Osteoblast (primary cell): ENCODE measurements at regions not wholly inside any gene's neighbourhood (a gene's known extent, or its start where the extent isn't known, plus 50 kb on each side); places are given as distances from the start of the nearest gene placed in this dataset.

Experiments used
- DNase-seq: peaks from one replicate; pipeline ENCODE4 v3.0.0; 2011; ENCODE audit warnings: low spot score, mixed read lengths; ENCODE audit not compliant: insufficient read length; ENCODE audit errors: missing footprints
- H2AFZ ChIP-seq: 2 replicates; pipeline ENCODE4 v1.6.0; 2011; ENCODE audit warnings: mild to moderate bottlenecking, low read length
- H3K27ac ChIP-seq: 2 replicates; pipeline ENCODE4 v1.5.1; 2011; ENCODE audit warnings: mild to moderate bottlenecking, low read depth, low read length, moderate library complexity
- H3K27me3 ChIP-seq: 2 replicates; pipeline ENCODE4 v1.6.0; 2012; ENCODE audit warnings: mild to moderate bottlenecking, control low read depth, inconsistent platforms, low read length, moderate library complexity; ENCODE audit not compliant: insufficient read depth
- H3K36me3 ChIP-seq: 2 replicates; pipeline ENCODE4 v1.5.1; 2011; ENCODE audit warnings: mild to moderate bottlenecking, low read length, control low read depth, moderate library complexity; ENCODE audit not compliant: insufficient read depth
- H3K4me1 ChIP-seq: 2 replicates; pipeline ENCODE4 v1.5.1; 2011; ENCODE audit warnings: mild to moderate bottlenecking, low read length, control low read depth, moderate library complexity; ENCODE audit not compliant: insufficient read depth
- H3K4me2 ChIP-seq: 2 replicates; pipeline ENCODE4 v1.6.0; 2011; ENCODE audit warnings: mild to moderate bottlenecking, low read length; ENCODE audit not compliant: insufficient read depth
- H3K4me3 ChIP-seq: fragments of 200-600 bp; sonication (generic); 3 replicates; pipeline ENCODE4 v1.5.1; 2012; ENCODE audit warnings: mild to moderate bottlenecking, low read length, inconsistent platforms; ENCODE audit not compliant: insufficient read depth
- H3K79me2 ChIP-seq: 2 replicates; pipeline ENCODE4 v1.6.0; 2012; ENCODE audit warnings: mild to moderate bottlenecking, low read length, control low read depth, inconsistent platforms; ENCODE audit not compliant: insufficient read depth
- H3K9me3 ChIP-seq: 2 replicates; pipeline ENCODE4 v1.5.1; 2011; ENCODE audit warnings: low read depth, low read length, control low read depth
- H4K20me1 ChIP-seq: 2 replicates; pipeline ENCODE4 v1.6.0; 2012; ENCODE audit warnings: mild to moderate bottlenecking, low read length, control low read depth; ENCODE audit not compliant: insufficient read depth
- TF ChIP-seq, protein P1 (sequence below): IDR thresholded peaks from 2 replicates; pipeline ENCODE4 v1.5.1; 2011; ENCODE audit warnings: mild to moderate bottlenecking, low read depth, low read length, moderate library complexity; ENCODE audit errors: extremely low read depth

GRCh38 chr13:107860284-107860683 lies 355.1 kb downstream of the LIG4 start:
- H3K27ac ChIP-seq: no peak overlapping the region
- DNase-seq: no peak
- no peaks in the 10 kb centered on the region for H3K36me3 ChIP-seq
- H3K9me3 ChIP-seq: no peaks in the 10 kb centered on the region
- H3K27me3 ChIP-seq: no peaks in the 10 kb centered on the region
- no peak overlapping the region for H2AFZ ChIP-seq
- peaks cover 68% of the 10 kb centered on the region for H3K79me2 ChIP-seq
- H3K4me3 ChIP-seq: no peak overlapping the region
- no peaks in the 10 kb centered on the region for H3K4me1 ChIP-seq
- peaks cover 37% of the 10 kb centered on the region for H4K20me1 ChIP-seq
- H3K4me2 ChIP-seq: no peak overlapping the region
- TF ChIP-seq, protein P1, sequence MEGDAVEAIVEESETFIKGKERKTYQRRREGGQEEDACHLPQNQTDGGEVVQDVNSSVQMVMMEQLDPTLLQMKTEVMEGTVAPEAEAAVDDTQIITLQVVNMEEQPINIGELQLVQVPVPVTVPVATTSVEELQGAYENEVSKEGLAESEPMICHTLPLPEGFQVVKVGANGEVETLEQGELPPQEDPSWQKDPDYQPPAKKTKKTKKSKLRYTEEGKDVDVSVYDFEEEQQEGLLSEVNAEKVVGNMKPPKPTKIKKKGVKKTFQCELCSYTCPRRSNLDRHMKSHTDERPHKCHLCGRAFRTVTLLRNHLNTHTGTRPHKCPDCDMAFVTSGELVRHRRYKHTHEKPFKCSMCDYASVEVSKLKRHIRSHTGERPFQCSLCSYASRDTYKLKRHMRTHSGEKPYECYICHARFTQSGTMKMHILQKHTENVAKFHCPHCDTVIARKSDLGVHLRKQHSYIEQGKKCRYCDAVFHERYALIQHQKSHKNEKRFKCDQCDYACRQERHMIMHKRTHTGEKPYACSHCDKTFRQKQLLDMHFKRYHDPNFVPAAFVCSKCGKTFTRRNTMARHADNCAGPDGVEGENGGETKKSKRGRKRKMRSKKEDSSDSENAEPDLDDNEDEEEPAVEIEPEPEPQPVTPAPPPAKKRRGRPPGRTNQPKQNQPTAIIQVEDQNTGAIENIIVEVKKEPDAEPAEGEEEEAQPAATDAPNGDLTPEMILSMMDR: no peak

- Histone ChIP-seq H3K79me2 (peaks cover 52% of the 10 kb centered on the region), H4K20me1 (peaks cover 31% of the 10 kb centered on the region), H3K4me2 (no peak overlapping the region)
These were observed 360.5 kb downstream of the LIG4 start for GRCh38 chr13:107854880-107855279.

DNA sequence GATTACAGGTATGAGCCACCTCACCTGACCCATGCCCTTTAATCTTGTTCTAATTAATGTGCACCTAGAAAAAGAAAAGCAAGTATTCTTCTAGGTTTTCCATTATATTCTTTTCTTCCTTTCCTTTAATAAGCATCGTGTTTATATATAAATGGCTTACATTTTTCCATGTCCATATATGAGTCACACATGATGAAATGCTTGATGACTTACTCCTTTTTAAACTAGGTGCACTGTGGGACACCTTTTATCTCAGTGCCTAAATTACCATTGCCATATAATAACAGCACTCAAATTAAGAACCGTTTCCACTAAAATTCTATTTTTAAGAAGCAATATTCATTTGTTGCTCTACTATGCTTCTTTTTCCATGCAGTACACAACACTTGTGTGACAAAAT lies 363.3 kb downstream of the LIG4 start:
- H4K20me1 ChIP-seq: peaks cover 23% of the 10 kb centered on the region
- no peak for DNase-seq

More at GRCh38 chr13:107854880-107855279, 360.5 kb downstream of the LIG4 start:
- no peak overlapping the region for H3K4me3 ChIP-seq
- H3K36me3 ChIP-seq: no peaks in the 10 kb centered on the region
- no peaks in the 10 kb centered on the region for H3K27me3 ChIP-seq
- no peak overlapping the region for H2AFZ ChIP-seq
- DNase-seq: no peak
- TF ChIP-seq, protein P1: no peak
- no peaks in the 10 kb centered on the region for H3K4me1 ChIP-seq
- no peaks in the 10 kb centered on the region for H3K9me3 ChIP-seq
- no peak overlapping the region for H3K27ac ChIP-seq

GRCh38 chr13:107851670-107852069 lies 363.7 kb downstream of the LIG4 start:
- H3K27ac ChIP-seq: no peak overlapping the region
- H3K4me2 ChIP-seq: no peak overlapping the region
- peaks cover 19% of the 10 kb centered on the region for H4K20me1 ChIP-seq
- H3K27me3 ChIP-seq: no peaks in the 10 kb centered on the region
- no peaks in the 10 kb centered on the region for H3K36me3 ChIP-seq
- H3K4me3 ChIP-seq: no peak overlapping the region
- TF ChIP-seq, protein P1: no peak
- H3K9me3 ChIP-seq: no peaks in the 10 kb centered on the region
- DNase-seq: no peak
- no peak overlapping the region for H2AFZ ChIP-seq
- H3K79me2 ChIP-seq: peaks cover 50% of the 10 kb centered on the region
- H3K4me1 ChIP-seq: no peaks in the 10 kb centered on the region

More for the DNA sequence above, 363.3 kb downstream of the LIG4 start:
- Histone ChIP-seq H3K4me1 (no peaks in the 10 kb centered on the region), H3K27me3 (no peaks in the 10 kb centered on the region), H2AFZ (no peak overlapping the region), H3K79me2 (peaks cover 54% of the 10 kb centered on the region), H3K36me3 (no peaks in the 10 kb centered on the region), H3K27ac (no peak overlapping the region), H3K4me3 (no peak overlapping the region), H3K9me3 (no peaks in the 10 kb centered on the region), H3K4me2 (no peak overlapping the region)
- TF ChIP-seq, protein P1: no peak
